GM18507 (cell line): ENCODE measurements at regions not wholly inside any gene's neighbourhood (a gene's known extent, or its start where the extent isn't known, plus 50 kb on each side); places are given as distances from the start of the nearest gene placed in this dataset.

Experiments
- DNase-seq: peaks from one replicate; pipeline ENCODE4 v3.0.0; 2011; ENCODE audit warnings: low read depth; ENCODE audit not compliant: insufficient read length; ENCODE audit errors: extremely low spot score
- FAIRE-seq: peaks from 2 replicates; lab custom pipeline; 2011; peaks lifted over from hg19 to GRCh38; lab: Jason Lieb, UNC

DNA sequence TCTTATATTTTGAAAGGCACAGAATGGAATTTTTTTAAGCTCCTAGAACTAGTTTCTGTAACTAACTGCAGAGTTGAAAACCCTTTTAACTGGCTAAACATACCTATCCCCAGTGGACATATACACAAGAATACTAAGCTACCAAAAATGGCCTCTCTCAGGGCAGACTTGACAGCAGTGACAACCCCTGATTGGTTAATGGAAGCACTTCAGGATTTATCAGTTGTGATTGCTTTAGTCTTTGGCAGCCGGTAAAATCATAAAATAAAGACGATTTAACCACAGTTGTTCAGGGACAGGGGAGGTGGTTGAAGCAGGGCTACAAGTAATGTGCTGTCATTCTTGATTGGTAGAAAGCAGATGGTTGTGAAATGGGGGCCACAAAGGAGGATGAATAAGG lies 452.0 kb upstream of the SOX9 start:
- FAIRE-seq (no peak), DNase-seq (no peak)

DNA sequence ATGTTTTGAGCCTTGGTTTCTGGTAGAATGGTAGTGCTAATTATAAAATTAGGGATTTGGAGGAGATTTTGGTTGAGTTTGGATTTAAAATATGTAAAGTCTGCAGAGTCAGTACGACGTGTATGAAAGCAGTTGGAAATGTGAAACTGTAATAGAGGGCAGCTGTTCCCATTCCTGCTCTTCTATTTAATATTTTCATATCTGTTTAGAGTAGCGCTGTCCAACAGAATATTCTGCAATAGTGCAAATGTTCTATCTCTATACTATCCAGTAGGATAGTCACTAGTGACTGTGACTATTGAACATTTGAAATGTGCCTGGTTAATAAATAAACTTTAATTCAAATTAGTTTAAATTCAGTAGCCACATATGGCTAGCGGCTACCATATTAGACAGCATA lies 443.4 kb upstream of the SOX9 start:
- no peak for FAIRE-seq
- no peak for DNase-seq

DNA sequence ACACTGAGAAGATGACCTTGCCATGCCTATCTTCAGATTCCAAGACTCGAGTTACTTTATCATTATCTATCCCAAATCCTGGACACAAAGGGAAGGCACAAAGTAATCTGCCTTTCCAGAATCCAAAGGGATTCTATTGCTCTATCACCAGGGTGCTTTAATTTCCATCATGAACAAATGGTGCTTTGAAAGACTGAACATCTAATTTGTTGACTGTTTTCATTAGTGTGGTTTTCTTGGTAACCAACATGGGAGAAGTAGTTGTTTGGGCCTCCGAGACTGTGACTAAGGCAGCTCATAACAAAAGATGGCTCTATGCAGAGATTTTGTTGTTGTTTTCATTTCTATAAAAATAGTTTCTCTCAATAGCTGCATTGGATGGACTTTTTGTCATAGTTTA lies 441.0 kb upstream of the SOX9 start:
- DNase-seq = no peak
- FAIRE-seq = no peak

- no peak for FAIRE-seq
- DNase-seq = no peak
Measured at GRCh38 chr17:71681427-71682173, 439.2 kb upstream of the SOX9 start.

DNA sequence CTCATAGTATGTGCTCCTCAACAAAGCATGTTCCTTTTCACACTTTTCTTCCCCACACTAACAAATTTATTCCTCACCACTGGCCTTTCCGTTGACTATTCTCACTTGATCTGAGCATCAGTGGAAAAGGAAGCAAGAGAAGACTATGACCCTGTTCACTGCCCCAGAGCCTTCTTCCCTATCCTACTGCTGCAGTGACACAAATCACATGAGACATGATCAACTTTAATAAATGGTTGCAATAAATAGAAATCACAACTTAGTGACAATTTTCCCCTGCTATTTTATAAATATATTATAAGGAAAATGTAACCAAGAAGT lies 438.7 kb upstream of the SOX9 start:
- FAIRE-seq (no peak), DNase-seq (no peak)

DNA sequence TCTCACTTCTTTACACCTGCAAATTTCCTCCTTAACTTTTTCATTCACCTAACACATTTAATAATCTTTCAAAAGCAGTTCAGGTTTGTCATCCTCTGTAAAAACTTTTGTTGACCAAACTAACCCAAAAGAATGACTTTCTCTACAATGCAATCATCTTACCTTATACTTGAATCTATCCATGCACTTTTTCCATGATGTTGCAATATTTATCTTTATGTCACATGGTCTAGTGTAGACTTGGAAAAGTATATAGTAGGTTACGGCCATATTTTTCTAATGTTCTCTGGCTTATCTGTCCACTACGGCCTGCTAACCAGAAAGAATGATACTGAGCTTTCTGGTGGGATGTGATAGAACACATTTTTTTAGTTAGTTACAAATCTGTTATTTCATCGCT lies 431.0 kb upstream of the SOX9 start:
- DNase-seq = no peak
- FAIRE-seq = no peak

- no peak for DNase-seq
- FAIRE-seq = no peak
Measured at GRCh38 chr17:71699907-71700306, 420.9 kb upstream of the SOX9 start.

GRCh38 chr17:71703701-71704100 lies 417.1 kb upstream of the SOX9 start:
- DNase-seq = no peak

DNA sequence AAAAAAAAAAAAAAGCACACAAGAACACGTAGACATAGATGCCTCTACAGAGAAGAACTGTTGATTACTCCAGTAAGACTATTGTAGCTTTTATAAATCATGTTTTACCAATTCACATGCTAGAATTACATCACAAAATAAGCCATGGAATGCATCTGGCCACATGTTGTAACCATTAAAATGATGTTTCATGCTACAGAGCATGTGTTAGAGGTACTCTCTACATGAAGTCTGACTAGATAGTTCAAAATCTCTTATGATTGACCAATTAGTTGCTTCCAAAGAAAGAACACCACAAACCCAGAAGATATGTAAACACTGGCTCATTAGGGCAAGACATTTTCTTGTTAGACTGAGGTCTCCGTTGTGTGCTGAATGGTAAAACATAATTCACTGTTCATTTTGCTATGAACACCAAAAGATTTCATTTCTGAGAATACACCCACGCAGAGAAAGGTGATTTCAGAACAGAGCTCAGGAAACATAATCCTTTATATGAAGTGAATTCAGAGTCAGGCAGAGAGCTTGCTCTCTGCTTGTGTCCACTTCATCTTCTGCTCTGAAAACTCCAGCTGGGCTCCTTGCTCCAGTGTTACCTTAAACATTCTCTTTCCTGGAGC lies 411.4 kb upstream of the SOX9 start:
- no peak for FAIRE-seq
- DNase-seq = no peak

More at GRCh38 chr17:71703701-71704100, 417.1 kb upstream of the SOX9 start:
- no peak for FAIRE-seq

- DNase-seq = no peak
- no peak for FAIRE-seq
Measured at GRCh38 chr17:71709946-71710345, 410.9 kb upstream of the SOX9 start.

DNA sequence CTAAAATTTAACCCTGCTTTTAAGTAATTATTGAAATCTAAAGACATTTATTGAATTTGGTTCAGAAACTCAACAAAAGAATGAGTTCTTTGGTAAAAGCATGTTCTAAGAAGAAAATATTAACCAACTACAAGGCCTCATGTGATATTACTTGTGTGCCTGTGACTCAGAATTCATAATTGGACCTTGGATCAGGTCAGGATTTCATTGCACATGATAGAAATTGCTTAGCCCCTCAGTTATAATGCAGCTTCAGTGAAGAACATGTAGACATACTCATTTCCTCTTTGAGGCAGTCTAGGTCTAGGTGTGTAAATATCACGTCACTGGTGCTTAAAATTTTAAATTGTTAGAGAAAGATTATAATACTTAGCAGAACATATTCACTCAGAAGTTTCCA lies 410.0 kb upstream of the SOX9 start:
- FAIRE-seq = no peak
- DNase-seq = no peak

GRCh38 chr17:71713846-71714245 lies 407.0 kb upstream of the SOX9 start:
- FAIRE-seq = no peak
- no peak for DNase-seq

- FAIRE-seq (no peak), DNase-seq (no peak)
Measured at GRCh38 chr17:71724339-71724738, 396.5 kb upstream of the SOX9 start.

GRCh38 chr17:71725811-71726210 lies 395.0 kb upstream of the SOX9 start:
- no peak for FAIRE-seq
- DNase-seq = no peak

DNA sequence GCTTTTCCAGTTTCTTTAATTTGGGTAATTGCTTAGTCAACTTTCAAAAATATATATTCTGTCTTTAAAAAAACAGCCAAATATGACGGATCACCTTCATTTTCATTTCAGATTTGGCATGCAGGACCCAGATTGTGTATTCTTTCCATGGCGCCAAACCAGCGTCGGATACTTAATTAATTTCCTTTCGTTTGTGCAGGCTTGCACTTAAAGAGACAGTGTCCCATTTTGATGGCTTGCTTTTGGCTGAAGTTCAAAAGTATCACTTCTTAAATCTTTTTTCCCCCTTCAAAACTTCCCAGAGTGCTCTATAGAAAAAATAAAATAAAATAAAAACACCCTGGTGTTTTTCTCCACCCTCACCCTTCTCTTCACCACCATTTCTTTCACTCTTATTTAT lies 394.5 kb upstream of the SOX9 start:
- no peak for DNase-seq
- FAIRE-seq = no peak

- DNase-seq (no peak), FAIRE-seq (no peak)
Measured at GRCh38 chr17:71727292-71727691, 393.5 kb upstream of the SOX9 start.

DNA sequence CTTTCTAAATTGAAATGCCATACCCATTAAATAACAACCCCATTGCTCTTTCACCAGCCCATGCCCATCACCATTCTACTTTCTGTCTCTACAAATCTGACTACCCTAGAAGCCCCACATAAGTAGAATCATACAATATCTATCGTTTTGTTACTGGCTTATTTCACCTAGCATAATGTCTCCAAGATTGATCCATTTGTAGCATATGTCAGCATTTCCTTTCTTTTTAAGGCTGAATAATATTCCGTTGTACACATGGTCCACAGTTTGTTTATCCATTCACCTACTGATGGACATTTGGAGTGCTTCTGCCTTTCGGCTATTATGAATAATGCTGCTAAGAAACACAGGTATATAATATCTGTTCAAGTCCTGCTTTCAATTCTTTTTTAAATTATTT lies 393.1 kb upstream of the SOX9 start:
- FAIRE-seq (no peak), DNase-seq (no peak)

- DNase-seq = no peak
- no peak for FAIRE-seq
Measured at GRCh38 chr17:71730871-71731270, 389.9 kb upstream of the SOX9 start.

DNA sequence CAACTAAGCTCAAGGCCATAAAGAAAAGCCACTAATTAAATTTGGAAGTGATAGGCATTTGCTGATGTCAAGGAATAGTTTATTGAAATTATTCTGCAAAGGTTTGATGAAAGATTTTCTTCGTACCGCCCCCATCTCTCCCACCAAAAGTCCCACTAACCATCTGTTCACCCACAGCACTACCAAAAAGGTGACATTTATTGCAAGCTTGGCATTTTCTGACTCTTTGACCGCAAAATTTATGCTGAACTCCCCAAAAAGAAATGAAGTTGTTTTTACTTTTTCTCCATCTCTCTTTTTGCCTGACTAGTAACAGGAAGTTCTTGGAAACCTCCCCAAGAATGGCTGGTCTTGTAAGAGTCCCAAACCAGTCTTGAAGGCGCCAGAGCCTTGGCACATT lies 384.9 kb upstream of the SOX9 start:
- FAIRE-seq = no peak

GRCh38 chr17:71740866-71741265 lies 380.0 kb upstream of the SOX9 start:
- DNase-seq (no peak), FAIRE-seq (no peak)

More for the DNA sequence above, 384.9 kb upstream of the SOX9 start:
- no peak for DNase-seq

DNA sequence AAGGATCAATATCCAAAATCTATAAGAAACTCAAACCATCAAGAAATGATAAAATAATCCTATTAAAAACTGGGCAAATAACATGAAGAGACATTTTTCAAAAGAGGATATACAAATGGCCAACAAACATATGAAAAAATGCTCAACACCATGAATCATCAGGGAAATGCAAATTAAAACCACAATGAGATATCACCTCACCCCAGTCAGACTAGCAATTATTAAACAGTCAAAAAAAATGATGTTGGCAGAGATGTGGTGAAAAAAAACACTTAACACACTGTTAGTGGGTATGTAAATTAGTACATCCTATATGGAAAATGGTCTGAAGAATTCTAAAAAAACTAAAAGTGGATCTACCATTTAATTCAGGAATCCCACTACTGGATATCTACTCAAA lies 379.0 kb upstream of the SOX9 start:
- FAIRE-seq (no peak), DNase-seq (no peak)

DNA sequence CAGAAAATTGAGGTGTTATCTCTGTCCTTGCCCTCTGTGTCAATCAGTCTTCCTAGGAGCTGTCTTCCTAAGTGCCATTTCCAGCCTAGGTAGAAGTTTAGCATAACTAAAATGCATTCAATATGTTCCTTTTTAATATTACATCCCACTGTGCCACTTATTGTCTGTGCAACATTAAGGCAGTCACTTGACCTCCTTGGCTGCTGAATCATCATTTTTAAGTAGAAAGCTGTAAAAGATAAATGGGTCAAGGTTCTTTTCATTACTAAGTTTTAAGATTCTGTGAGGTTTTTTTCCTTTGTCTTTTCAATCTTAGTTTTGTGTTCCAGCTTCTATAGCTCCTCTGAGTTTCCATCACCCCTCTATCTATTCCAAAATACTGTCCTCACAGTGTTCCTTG lies 371.9 kb upstream of the SOX9 start:
- FAIRE-seq = no peak
- DNase-seq = no peak
